GM23338 (cell line): ENCODE measurements at regions not wholly inside any gene's neighbourhood (a gene's known extent, or its start where the extent isn't known, plus 50 kb on each side); places are given as distances from the start of the nearest gene placed in this dataset.

Experiments used
- ATAC-seq: fragments of 200-7000 bp; cut with Tn5 transposase; 3 replicates; pipeline ENCODE4 v1.9.1; 2020
- DNase-seq: peaks from one replicate; pipeline ENCODE4 v3.0.0-alpha.2; 2015; ENCODE audit warnings: low spot score
- H2AFZ ChIP-seq: fragments of 200-600 bp; sonication (generic); 2 replicates; pipeline ENCODE4 v1.8.0; 2016; ENCODE audit warnings: antibody characterized with exemption, mild to moderate bottlenecking, moderate library complexity
- H3F3A ChIP-seq: fragments of 200-600 bp; sonication (generic); replicated peaks from 2 replicates; pipeline ENCODE4 v1.8.0; 2017; ENCODE audit warnings: antibody characterized with exemption, mixed run types, low read depth
- H3K27ac ChIP-seq: fragments of 200-600 bp; sonication (generic); 2 replicates; pipeline ENCODE4 v1.6.1; 2016; ENCODE audit warnings: low read depth
- H3K27me3 ChIP-seq: fragments of 200-600 bp; sonication (generic); 2 replicates; pipeline ENCODE4 v1.8.0; 2016; ENCODE audit warnings: mild to moderate bottlenecking, mixed run types, moderate library complexity; ENCODE audit not compliant: insufficient read depth
- H3K36me3 ChIP-seq: fragments of 200-600 bp; sonication (generic); 2 replicates; pipeline ENCODE4 v1.8.0; 2016; ENCODE audit warnings: mild to moderate bottlenecking; ENCODE audit not compliant: insufficient read depth
- H3K4me1 ChIP-seq: fragments of 200-600 bp; sonication (generic); 2 replicates; pipeline ENCODE4 v1.8.0; 2016; ENCODE audit warnings: mild to moderate bottlenecking, moderate library complexity; ENCODE audit not compliant: insufficient read depth
- H3K4me2 ChIP-seq: fragments of 200-600 bp; sonication (generic); 2 replicates; pipeline ENCODE4 v1.7.1; 2017; ENCODE audit warnings: mixed run types
- H3K4me3 ChIP-seq: fragments of 200-600 bp; sonication (generic); 2 replicates; pipeline ENCODE4 v1.6.1; 2016; ENCODE audit warnings: mixed run types
- H3K79me2 ChIP-seq: fragments of 200-600 bp; sonication (generic); replicated peaks from 2 replicates; pipeline ENCODE4 v1.8.0; 2017; ENCODE audit warnings: mild to moderate bottlenecking; ENCODE audit not compliant: insufficient read depth
- H3K9me2 ChIP-seq: fragments of 200-600 bp; sonication (generic); 2 replicates; pipeline ENCODE4 v1.8.0; 2017; ENCODE audit not compliant: insufficient read depth
- H4K20me1 ChIP-seq: fragments of 200-600 bp; sonication (generic); replicated peaks from 2 replicates; pipeline ENCODE4 v1.8.0; 2017; ENCODE audit warnings: mild to moderate bottlenecking; ENCODE audit not compliant: insufficient read depth
- H3K27ac Mint-ChIP-seq: 2 replicates; pipeline ENCODE4 v1.8.0; 2020; ENCODE audit warnings: inconsistent platforms, mild to moderate bottlenecking, moderate library complexity, mixed read lengths
- H3K27me3 Mint-ChIP-seq: 3 replicates; pipeline ENCODE4 v1.8.0; 2022; ENCODE audit warnings: low read depth, mild to moderate bottlenecking, moderate library complexity, mixed read lengths, inconsistent platforms; ENCODE audit not compliant: insufficient read depth, poor library complexity
- H3K36me3 Mint-ChIP-seq: 3 replicates; pipeline ENCODE4 v1.8.0; 2021; ENCODE audit warnings: low read depth, mild to moderate bottlenecking, inconsistent platforms, moderate library complexity, mixed read lengths
- H3K4me1 Mint-ChIP-seq: 3 replicates; pipeline ENCODE4 v1.8.0; 2020; ENCODE audit warnings: mild to moderate bottlenecking, inconsistent platforms, mixed read lengths
- H3K4me3 Mint-ChIP-seq: 3 replicates; pipeline ENCODE4 v1.8.0; 2021; ENCODE audit warnings: moderate library complexity, mild to moderate bottlenecking, inconsistent platforms, mixed read lengths
- H3K9me3 Mint-ChIP-seq: 3 replicates; pipeline ENCODE4 v1.8.0; 2020; ENCODE audit warnings: moderate library complexity, mild to moderate bottlenecking, inconsistent platforms, mixed read lengths
- CREB1 ChIP-seq: fragments of 250-450 bp; sonication (Bioruptor Pico); IDR thresholded peaks from 2 replicates; pipeline ENCODE4 v1.5.0; 2020; ENCODE audit warnings: low read depth, mild to moderate bottlenecking, moderate library complexity
- EZH2 ChIP-seq: fragments of 200-600 bp; sonication (generic); IDR thresholded peaks from one replicate; pipeline ENCODE4 v1.8.0; 2017; ENCODE audit warnings: antibody characterized with exemption, mild to moderate bottlenecking, low read depth; ENCODE audit not compliant: unreplicated experiment
- EZH2phosphoT487 ChIP-seq: fragments of 200-600 bp; sonication (generic); IDR thresholded peaks from one replicate; pipeline ENCODE4 v1.8.1; 2018; ENCODE audit warnings: antibody characterized with exemption; ENCODE audit not compliant: unreplicated experiment
- JUNB ChIP-seq: IDR thresholded peaks from one replicate; pipeline ENCODE4 v1.6.1; 2016; ENCODE audit warnings: antibody characterized with exemption; ENCODE audit not compliant: unreplicated experiment
- POLR2AphosphoS5 ChIP-seq: IDR thresholded peaks from 2 replicates; pipeline ENCODE4 v1.6.1; 2016; ENCODE audit warnings: antibody characterized with exemption, low read depth
- STAT1 ChIP-seq: IDR thresholded peaks from one replicate; pipeline ENCODE4 v1.6.1; 2016; ENCODE audit warnings: antibody characterized with exemption; ENCODE audit not compliant: unreplicated experiment
- ZNF114 ChIP-seq: fragments of 250-450 bp; sonication (Bioruptor Pico); IDR thresholded peaks from 2 replicates; pipeline ENCODE4 v1.5.0; 2020; ENCODE audit warnings: mild to moderate bottlenecking, moderate library complexity
- ZNF331 ChIP-seq: fragments of 250-450 bp; sonication (Bioruptor Pico); IDR thresholded peaks from 2 replicates; pipeline ENCODE4 v1.5.0; 2020; ENCODE audit warnings: low read depth, mild to moderate bottlenecking, moderate library complexity
- TF ChIP-seq, protein P1 (sequence below): fragments of 250-450 bp; sonication (Bioruptor Pico); IDR thresholded peaks from 2 replicates; pipeline ENCODE4 v1.5.0; 2020; ENCODE audit warnings: mild to moderate bottlenecking, moderate library complexity

DNA sequence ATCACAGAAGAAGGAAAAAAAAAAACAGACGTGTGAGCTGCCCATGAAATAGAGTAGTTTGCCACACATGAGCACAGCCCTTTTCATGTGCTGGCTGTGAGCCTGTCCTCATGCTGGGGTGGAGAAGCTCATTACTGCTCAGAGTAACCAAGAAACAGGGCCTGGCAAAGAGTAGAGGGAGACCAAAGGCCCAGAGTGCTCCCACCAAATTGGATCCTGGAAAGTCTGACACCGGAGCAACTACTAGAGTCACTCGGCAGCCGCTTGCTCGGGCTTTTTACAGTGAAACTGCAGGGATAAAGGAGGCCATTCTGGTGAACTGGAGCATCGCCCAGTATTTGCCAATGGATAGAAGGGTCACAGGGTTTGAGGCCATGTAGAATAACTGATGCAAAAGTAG is 64.4 kb upstream of the BARHL2 start (continued):
- TF ChIP-seq EZH2phosphoT487 (no peak), EZH2 (no peak), ZNF331 (CRISPR knock-in tag) (no peak)

DNA sequence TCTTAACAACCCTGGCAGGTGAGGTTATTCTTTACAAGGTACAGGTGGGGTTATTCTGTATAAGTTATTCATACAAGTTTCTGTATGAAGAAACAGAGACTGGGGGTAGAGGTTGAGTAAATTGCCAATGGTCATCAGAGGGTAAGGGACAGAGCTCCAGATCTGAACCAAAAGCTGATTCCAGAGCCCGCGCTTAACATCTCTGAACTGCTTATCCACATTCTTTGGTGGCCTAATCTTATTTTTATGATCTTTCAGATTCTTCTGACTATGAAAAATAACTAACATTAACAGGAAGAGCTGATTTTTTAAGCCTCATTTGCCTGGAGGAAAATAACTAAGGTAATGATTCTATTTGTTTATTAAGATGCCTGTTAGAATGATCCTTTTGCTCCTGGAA is 63.9 kb upstream of the BARHL2 start:
- Histone ChIP-seq H3K4me2 (no peak overlapping the region), H3K4me3 (no peak overlapping the region), H3K27ac (no peak overlapping the region), H3K9me2 (0 out of 2 replicates have a peak, but pooled peaks cover 4% of the 10 kb centered on the region), H3K79me2 (no peaks in the 10 kb centered on the region), H3K4me1 (peaks cover 11% of the 10 kb centered on the region; the same call in 1 of the 2 replicates), H3K27me3 (no peaks in the 10 kb centered on the region), H3F3A (no peaks in the 10 kb centered on the region), H4K20me1 (no peaks in the 10 kb centered on the region), H3K36me3 (no peaks in the 10 kb centered on the region), H2AFZ (no peak overlapping the region)
- Mint-ChIP-seq H3K9me3 (no peaks in the 10 kb centered on the region), H3K27me3 (peaks cover 4% of the 10 kb centered on the region), H3K36me3 (no peaks in the 10 kb centered on the region), H3K27ac (no peak overlapping the region), H3K4me1 (peaks cover 16% of the 10 kb centered on the region), H3K4me3 (no peak overlapping the region)
- TF ChIP-seq EZH2, result no peak
- no peak for ATAC-seq
- no peak for DNase-seq

DNA sequence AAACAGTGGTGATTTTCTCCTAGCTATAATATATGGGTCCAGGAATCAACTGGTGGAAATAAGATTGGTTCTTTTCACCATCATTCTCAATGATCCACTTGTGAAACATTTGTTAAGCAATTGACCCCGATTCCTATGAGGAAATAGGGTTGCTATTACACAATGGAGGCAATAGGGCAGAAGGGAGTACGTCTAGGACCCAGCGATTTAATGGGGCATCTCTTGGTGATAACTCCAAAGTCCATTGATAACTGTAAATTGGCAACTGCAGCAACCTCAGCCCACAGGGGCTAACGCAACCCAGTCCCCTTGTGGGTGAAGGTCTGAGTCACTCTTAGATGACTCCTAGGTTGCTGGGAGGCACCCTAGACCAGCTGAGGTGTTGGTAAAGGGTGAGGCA is 62.5 kb upstream of the BARHL2 start:
- Mint-ChIP-seq H3K36me3 (no peaks in the 10 kb centered on the region), H3K9me3 (no peaks in the 10 kb centered on the region), H3K4me1 (peaks cover 13% of the 10 kb centered on the region), H3K27me3 (peaks cover 4% of the 10 kb centered on the region), H3K4me3 (no peak overlapping the region), H3K27ac (no peak overlapping the region)
- Histone ChIP-seq H3K4me2 (no peak overlapping the region), H3F3A (no peaks in the 10 kb centered on the region), H4K20me1 (no peaks in the 10 kb centered on the region), H2AFZ (no peak overlapping the region), H3K4me1 (peaks cover 10% of the 10 kb centered on the region; the same call in 1 of the 2 replicates), H3K36me3 (no peaks in the 10 kb centered on the region), H3K79me2 (no peaks in the 10 kb centered on the region), H3K4me3 (no peak overlapping the region), H3K27ac (no peak overlapping the region), H3K9me2 (0 out of 2 replicates have a peak, but pooled peaks cover 4% of the 10 kb centered on the region), H3K27me3 (no peaks in the 10 kb centered on the region)
- ATAC-seq, result no peak
- TF ChIP-seq EZH2phosphoT487 (no peak), EZH2 (no peak), STAT1 (no peak)
- no peak for DNase-seq

DNA sequence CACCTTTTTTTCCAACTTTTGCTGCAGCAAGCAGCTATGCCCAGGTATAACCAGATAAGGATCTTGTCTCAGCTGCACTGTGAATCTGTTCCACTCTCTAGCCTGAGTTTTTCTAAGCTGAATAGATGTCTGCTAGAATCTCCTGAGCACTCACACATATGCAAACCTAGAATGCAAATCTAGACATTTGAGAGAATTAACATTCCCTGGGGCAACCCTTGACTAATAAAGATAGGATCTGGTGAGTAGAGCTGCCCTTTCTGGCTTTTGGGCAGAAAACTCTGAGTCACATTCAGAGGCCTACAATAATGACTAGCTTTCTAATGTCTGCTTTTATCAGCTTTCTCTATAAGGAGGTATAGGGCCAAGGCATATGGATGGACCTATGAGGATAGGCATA is 61.4 kb upstream of the BARHL2 start:
- no peaks in the 10 kb centered on the region for H3K4me1 ChIP-seq
- peaks cover 8% of the 10 kb centered on the region for H3K4me1 Mint-ChIP-seq
- no peak overlapping the region for H3K27ac ChIP-seq
- H3K9me3 Mint-ChIP-seq, result no peaks in the 10 kb centered on the region
- H3K27ac Mint-ChIP-seq, result no peak overlapping the region
- no peaks in the 10 kb centered on the region for H3K27me3 ChIP-seq
- 0 out of 2 replicates have a peak, but pooled peaks cover 4% of the 10 kb centered on the region for H3K9me2 ChIP-seq
- no peak overlapping the region for H3K4me3 Mint-ChIP-seq
- H3F3A ChIP-seq, result no peaks in the 10 kb centered on the region
- no peak for DNase-seq
- ATAC-seq, result no peak
- no peak overlapping the region for H3K4me3 ChIP-seq
- H4K20me1 ChIP-seq, result no peaks in the 10 kb centered on the region
- H2AFZ ChIP-seq, result no peak overlapping the region
- peaks cover 2% of the 10 kb centered on the region for H3K27me3 Mint-ChIP-seq
- H3K79me2 ChIP-seq, result no peaks in the 10 kb centered on the region
- H3K36me3 ChIP-seq, result no peaks in the 10 kb centered on the region
- no peaks in the 10 kb centered on the region for H3K36me3 Mint-ChIP-seq
- no peak overlapping the region for H3K4me2 ChIP-seq
- no peak for TF ChIP-seq ZNF114
- no peak for TF ChIP-seq CREB1
- TF ChIP-seq, protein P1, sequence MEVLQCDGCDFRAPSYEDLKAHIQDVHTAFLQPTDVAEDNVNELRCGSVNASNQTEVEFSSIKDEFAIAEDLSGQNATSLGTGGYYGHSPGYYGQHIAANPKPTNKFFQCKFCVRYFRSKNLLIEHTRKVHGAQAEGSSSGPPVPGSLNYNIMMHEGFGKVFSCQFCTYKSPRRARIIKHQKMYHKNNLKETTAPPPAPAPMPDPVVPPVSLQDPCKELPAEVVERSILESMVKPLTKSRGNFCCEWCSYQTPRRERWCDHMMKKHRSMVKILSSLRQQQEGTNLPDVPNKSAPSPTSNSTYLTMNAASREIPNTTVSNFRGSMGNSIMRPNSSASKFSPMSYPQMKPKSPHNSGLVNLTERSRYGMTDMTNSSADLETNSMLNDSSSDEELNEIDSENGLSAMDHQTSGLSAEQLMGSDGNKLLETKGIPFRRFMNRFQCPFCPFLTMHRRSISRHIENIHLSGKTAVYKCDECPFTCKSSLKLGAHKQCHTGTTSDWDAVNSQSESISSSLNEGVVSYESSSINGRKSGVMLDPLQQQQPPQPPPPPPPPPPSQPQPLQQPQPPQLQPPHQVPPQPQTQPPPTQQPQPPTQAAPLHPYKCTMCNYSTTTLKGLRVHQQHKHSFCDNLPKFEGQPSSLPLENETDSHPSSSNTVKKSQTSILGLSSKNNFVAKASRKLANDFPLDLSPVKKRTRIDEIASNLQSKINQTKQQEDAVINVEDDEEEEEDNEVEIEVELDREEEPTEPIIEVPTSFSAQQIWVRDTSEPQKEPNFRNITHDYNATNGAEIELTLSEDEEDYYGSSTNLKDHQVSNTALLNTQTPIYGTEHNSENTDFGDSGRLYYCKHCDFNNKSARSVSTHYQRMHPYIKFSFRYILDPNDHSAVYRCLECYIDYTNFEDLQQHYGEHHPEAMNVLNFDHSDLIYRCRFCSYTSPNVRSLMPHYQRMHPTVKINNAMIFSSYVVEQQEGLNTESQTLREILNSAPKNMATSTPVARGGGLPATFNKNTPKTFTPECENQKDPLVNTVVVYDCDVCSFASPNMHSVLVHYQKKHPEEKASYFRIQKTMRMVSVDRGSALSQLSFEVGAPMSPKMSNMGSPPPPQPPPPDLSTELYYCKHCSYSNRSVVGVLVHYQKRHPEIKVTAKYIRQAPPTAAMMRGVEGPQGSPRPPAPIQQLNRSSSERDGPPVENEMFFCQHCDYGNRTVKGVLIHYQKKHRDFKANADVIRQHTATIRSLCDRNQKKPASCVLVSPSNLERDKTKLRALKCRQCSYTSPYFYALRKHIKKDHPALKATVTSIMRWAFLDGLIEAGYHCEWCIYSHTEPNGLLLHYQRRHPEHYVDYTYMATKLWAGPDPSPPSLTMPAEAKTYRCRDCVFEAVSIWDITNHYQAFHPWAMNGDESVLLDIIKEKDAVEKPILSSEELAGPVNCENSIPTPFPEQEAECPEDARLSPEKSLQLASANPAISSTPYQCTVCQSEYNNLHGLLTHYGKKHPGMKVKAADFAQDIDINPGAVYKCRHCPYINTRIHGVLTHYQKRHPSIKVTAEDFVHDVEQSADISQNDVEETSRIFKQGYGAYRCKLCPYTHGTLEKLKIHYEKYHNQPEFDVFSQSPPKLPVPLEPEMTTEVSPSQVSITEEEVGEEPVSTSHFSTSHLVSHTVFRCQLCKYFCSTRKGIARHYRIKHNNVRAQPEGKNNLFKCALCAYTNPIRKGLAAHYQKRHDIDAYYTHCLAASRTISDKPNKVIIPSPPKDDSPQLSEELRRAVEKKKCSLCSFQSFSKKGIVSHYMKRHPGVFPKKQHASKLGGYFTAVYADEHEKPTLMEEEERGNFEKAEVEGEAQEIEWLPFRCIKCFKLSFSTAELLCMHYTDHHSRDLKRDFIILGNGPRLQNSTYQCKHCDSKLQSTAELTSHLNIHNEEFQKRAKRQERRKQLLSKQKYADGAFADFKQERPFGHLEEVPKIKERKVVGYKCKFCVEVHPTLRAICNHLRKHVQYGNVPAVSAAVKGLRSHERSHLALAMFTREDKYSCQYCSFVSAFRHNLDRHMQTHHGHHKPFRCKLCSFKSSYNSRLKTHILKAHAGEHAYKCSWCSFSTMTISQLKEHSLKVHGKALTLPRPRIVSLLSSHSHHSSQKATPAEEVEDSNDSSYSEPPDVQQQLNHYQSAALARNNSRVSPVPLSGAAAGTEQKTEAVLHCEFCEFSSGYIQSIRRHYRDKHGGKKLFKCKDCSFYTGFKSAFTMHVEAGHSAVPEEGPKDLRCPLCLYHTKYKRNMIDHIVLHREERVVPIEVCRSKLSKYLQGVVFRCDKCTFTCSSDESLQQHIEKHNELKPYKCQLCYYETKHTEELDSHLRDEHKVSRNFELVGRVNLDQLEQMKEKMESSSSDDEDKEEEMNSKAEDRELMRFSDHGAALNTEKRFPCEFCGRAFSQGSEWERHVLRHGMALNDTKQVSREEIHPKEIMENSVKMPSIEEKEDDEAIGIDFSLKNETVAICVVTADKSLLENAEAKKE (CRISPR knock-in tag), result no peak
- no peak for TF ChIP-seq EZH2
- TF ChIP-seq JUNB, result no peak
- TF ChIP-seq POLR2AphosphoS5, result no peak
